ENCODE measurements at regions not wholly inside any gene's neighbourhood (a gene's known extent, or its start where the extent isn't known, plus 50 kb on each side); places are given as distances from the start of the nearest gene placed in this dataset.

DNA sequence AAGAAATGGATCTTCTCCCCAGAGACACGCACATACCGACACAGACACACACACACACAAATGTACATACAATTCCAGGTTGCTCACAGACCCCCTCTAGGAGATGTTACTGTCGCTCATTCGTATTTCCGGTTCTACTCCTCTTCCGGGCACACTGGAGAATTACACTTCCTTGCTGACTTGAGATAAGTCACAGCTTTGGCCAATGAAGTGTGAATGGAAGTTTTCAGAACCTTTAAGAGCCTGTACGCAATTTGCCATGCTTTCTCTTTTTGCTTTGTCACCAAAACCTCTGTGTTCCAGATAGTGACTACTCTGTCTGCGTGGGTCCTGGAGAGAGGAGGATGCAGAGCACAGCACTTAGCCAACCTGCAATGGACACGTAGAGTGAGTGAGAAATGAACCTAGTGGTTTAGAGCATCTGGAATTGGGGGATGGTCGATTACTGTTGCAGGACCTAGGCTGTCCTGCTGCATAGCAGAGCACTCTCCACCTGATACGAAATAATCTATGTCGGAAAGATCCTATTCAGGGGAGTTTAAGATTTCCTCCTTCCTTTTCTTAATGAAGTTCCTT is 239.5 kb upstream of the TET2 start:
- peaks cover 9% of the 10 kb centered on the region for H3K27me3 Mint-ChIP-seq
- DNase-seq (ENCODE audit: extremely low spot score, unreplicated experiment), result no peak
- H3K9me3 Mint-ChIP-seq, result no peaks in the 10 kb centered on the region
- peaks cover 10% of the 10 kb centered on the region for H3K4me1 Mint-ChIP-seq (ENCODE audit: unreplicated experiment)
- H3K4me3 Mint-ChIP-seq, result no peak overlapping the region
- no peaks in the 10 kb centered on the region for H3K36me3 Mint-ChIP-seq
- no peak overlapping the region for H3K27ac Mint-ChIP-seq
- TF ChIP-seq, protein P1, sequence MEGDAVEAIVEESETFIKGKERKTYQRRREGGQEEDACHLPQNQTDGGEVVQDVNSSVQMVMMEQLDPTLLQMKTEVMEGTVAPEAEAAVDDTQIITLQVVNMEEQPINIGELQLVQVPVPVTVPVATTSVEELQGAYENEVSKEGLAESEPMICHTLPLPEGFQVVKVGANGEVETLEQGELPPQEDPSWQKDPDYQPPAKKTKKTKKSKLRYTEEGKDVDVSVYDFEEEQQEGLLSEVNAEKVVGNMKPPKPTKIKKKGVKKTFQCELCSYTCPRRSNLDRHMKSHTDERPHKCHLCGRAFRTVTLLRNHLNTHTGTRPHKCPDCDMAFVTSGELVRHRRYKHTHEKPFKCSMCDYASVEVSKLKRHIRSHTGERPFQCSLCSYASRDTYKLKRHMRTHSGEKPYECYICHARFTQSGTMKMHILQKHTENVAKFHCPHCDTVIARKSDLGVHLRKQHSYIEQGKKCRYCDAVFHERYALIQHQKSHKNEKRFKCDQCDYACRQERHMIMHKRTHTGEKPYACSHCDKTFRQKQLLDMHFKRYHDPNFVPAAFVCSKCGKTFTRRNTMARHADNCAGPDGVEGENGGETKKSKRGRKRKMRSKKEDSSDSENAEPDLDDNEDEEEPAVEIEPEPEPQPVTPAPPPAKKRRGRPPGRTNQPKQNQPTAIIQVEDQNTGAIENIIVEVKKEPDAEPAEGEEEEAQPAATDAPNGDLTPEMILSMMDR (conservative IDR thresholded peaks at IDR 0.05), result no peak

DNA sequence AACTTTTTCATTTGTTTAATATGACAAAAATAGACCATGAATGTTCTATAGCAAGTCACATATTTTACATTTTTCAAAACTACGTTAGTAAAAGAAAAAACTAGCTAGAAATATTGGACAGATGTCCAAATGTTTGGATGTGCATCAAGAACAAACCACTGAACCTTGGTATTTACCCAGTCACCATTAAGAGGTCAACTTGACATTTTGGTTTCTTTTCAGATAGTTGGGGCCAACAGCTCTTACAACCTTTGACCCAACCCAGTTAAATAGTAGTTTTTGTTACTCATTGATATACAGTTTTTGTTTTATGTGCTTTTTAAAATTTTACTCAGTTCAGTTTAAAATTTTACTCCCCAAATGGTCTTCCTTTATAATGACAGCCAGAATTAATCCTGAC is 238.7 kb upstream of the TET2 start:
- Mint-ChIP-seq H3K27ac (no peak overlapping the region), H3K4me1 (ENCODE audit: unreplicated experiment) (peaks cover 10% of the 10 kb centered on the region), H3K9me3 (peaks cover 2% of the 10 kb centered on the region), H3K36me3 (no peaks in the 10 kb centered on the region), H3K4me3 (no peak overlapping the region), H3K27me3 (peaks cover 9% of the 10 kb centered on the region)
- TF ChIP-seq, protein P1 (conservative IDR thresholded peaks at IDR 0.05), result no peak
- DNase-seq (ENCODE audit: extremely low spot score, unreplicated experiment), result no peak

DNA sequence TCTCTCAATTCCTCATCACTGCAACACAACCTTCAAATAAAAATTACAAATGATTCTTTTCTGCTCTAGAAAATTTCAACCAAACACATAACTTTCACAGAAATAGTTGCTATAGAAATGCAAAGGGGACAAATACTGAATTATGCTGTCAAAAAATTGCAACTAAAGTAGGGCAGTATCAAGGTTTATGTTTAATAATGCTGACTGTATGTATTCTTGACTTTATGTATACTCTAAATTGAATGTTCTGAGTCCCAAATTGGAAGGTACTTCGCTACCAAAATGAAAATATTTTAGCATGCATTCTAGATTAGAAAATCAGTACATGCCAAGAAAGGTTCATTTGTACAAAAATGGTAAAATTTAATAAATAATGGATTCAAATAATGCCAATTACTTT is 237.3 kb upstream of the TET2 start:
- no peak overlapping the region for H3K27ac Mint-ChIP-seq
- no peak for DNase-seq (ENCODE audit: extremely low spot score, unreplicated experiment)
- H3K4me1 Mint-ChIP-seq (ENCODE audit: unreplicated experiment), result peaks cover 6% of the 10 kb centered on the region
- peaks cover 9% of the 10 kb centered on the region for H3K27me3 Mint-ChIP-seq
- H3K4me3 Mint-ChIP-seq, result no peak overlapping the region
- TF ChIP-seq, protein P1 (conservative IDR thresholded peaks at IDR 0.05), result no peak
- no peaks in the 10 kb centered on the region for H3K36me3 Mint-ChIP-seq
- peaks cover 4% of the 10 kb centered on the region for H3K9me3 Mint-ChIP-seq

DNA sequence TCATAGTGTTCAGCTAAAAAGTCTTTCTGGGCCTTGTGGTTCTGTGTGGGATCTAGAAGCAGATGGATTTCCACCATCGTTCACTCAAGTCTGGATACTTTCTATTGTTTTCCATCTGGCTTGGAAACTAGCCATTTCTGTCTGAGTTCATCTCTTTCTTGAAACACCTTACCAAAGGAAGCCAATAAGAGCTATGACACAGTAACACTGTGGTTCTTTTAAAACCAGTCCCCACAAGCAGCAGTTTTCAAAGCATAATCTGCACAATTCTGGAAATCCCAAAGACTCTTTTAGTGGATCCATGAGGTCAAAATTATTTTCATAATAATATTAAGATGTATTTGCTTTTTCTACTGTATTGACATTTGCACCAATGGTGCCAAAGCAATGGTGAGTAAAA is 234.2 kb upstream of the TET2 start:
- Mint-ChIP-seq H3K9me3 (peaks cover 4% of the 10 kb centered on the region), H3K27ac (no peak overlapping the region), H3K4me1 (ENCODE audit: unreplicated experiment) (no peaks in the 10 kb centered on the region), H3K36me3 (no peaks in the 10 kb centered on the region), H3K4me3 (no peak overlapping the region), H3K27me3 (peaks cover 4% of the 10 kb centered on the region)
- no peak for DNase-seq (ENCODE audit: extremely low spot score, unreplicated experiment)
- TF ChIP-seq, protein P1 (conservative IDR thresholded peaks at IDR 0.05), result no peak

DNA sequence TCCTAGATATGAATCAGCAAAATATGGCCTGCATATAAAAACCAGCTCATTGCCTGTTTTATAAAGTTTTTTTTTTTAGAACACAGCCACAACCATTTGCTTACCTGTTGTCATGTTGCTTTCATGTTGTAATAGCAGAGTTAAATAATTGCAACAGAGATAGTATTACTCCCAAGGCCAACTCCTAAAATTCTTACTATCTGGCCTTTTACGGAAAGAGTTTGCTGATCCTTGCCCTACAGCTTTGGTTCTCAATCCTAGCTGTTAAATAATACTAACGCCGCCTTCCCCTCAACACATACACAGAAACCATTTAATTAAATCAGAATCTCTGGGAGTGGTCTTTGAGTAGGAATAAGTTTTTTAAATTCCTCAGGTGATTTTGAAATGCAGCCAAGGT is 231.3 kb upstream of the TET2 start:
- no peak overlapping the region for H3K27ac Mint-ChIP-seq
- H3K36me3 Mint-ChIP-seq, result no peaks in the 10 kb centered on the region
- TF ChIP-seq, protein P1 (conservative IDR thresholded peaks at IDR 0.05), result no peak
- no peak for DNase-seq (ENCODE audit: extremely low spot score, unreplicated experiment)
- H3K27me3 Mint-ChIP-seq, result peaks cover 4% of the 10 kb centered on the region
- no peak overlapping the region for H3K4me3 Mint-ChIP-seq
- H3K4me1 Mint-ChIP-seq (ENCODE audit: unreplicated experiment), result no peaks in the 10 kb centered on the region
- peaks cover 4% of the 10 kb centered on the region for H3K9me3 Mint-ChIP-seq

DNA sequence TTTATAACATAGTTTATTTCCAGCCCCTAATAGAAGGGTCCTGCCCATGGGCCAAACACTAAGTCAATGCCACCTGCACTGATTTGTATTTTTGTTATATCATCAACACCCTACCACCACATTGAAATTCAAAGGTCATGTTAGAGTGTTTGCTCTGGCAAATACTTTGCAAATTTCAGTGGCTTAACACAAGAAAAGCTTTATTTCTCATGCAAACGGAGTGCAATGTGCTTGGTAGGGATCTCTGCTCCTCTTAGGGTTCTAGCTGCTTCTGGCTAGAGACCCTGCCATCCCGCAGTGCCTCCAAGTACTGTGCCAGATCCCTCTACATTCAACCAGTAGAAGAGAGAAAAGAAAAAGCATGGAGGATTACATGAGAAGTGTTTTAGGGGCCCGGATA is 230.8 kb upstream of the TET2 start:
- no peak for DNase-seq (ENCODE audit: extremely low spot score, unreplicated experiment)
- H3K9me3 Mint-ChIP-seq, result peaks cover 4% of the 10 kb centered on the region
- TF ChIP-seq, protein P1 (conservative IDR thresholded peaks at IDR 0.05), result no peak
- H3K27me3 Mint-ChIP-seq, result peaks cover 4% of the 10 kb centered on the region
- no peaks in the 10 kb centered on the region for H3K4me1 Mint-ChIP-seq (ENCODE audit: unreplicated experiment)
- no peak overlapping the region for H3K27ac Mint-ChIP-seq
- no peaks in the 10 kb centered on the region for H3K36me3 Mint-ChIP-seq
- no peak overlapping the region for H3K4me3 Mint-ChIP-seq
